HUES64 (cell line): ENCODE measurements at regions not wholly inside any gene's neighbourhood (a gene's known extent, or its start where the extent isn't known, plus 50 kb on each side); places are given as distances from the start of the nearest gene placed in this dataset.
"Not testable (repeated sequence)": the region's sequence is repeated elsewhere in the genome, so short reads cannot be mapped to it uniquely, and the experiment has no call there.

Source experiments
- H3K27ac ChIP-seq: 2 replicates; pipeline ENCODE4 v1.7.0; 2013; ENCODE audit warnings: low read depth, low read length, inconsistent platforms
- H3K27me3 ChIP-seq: 2 replicates; pipeline ENCODE4 v1.6.1; 2013; ENCODE audit warnings: mild to moderate bottlenecking, low read length; ENCODE audit not compliant: insufficient read depth
- H3K36me3 ChIP-seq: 2 replicates; pipeline ENCODE4 v1.6.1; 2013; ENCODE audit warnings: mild to moderate bottlenecking, low read length; ENCODE audit not compliant: insufficient read depth
- H3K4me1 ChIP-seq: 2 replicates; pipeline ENCODE4 v1.6.1; 2013; ENCODE audit warnings: mild to moderate bottlenecking, low read length, moderate library complexity; ENCODE audit not compliant: insufficient read depth
- H3K4me3 ChIP-seq: 2 replicates; pipeline ENCODE4 v1.5.1; 2013; ENCODE audit warnings: mild to moderate bottlenecking, low read length, moderate library complexity
- H3K9ac ChIP-seq: 2 replicates; pipeline ENCODE4 v1.6.1; 2013; ENCODE audit warnings: mild to moderate bottlenecking, low read depth, low read length
- H3K9me3 ChIP-seq: 2 replicates; pipeline ENCODE4 v1.6.1; 2013; ENCODE audit warnings: low read depth, low read length; ENCODE audit not compliant: insufficient read depth
- WGBS: fragments of 150-250, 120-280 bp; methylation state at CpG from one replicate; pipeline ENCODE4 v1.1.7; 2013; ENCODE audit warnings: missing lambda C conversion rate; 5-methylcytosine and 5-hydroxymethylcytosine counted together

- Histone ChIP-seq H3K4me3 (no peak overlapping the region), H3K27ac (no peak overlapping the region), H3K9me3 (no peaks in the 10 kb centered on the region), H3K4me1 (0 out of 2 replicates have a peak, but pooled peaks cover 5% of the 10 kb centered on the region), H3K27me3 (no peaks in the 10 kb centered on the region), H3K9ac (no peak overlapping the region), H3K36me3 (no peaks in the 10 kb centered on the region)
- WGBS = 87% methylated on average over 6 of the region's 6 CpGs
These were observed 150.8 kb downstream of the RBMX2 start for GRCh38 chrX:130552444-130553073.

GRCh38 chrX:130555341-130555740 is 153.6 kb downstream of the RBMX2 start:
- WGBS = 90% methylated on average over 1 of the region's 3 CpGs
- no peak overlapping the region for H3K27ac ChIP-seq
- H3K9ac ChIP-seq = no peak overlapping the region
- H3K27me3 ChIP-seq = no peaks in the 10 kb centered on the region
- H3K4me1 ChIP-seq = no peaks in the 10 kb centered on the region
- H3K9me3 ChIP-seq = no peaks in the 10 kb centered on the region
- no peaks in the 10 kb centered on the region for H3K36me3 ChIP-seq
- H3K4me3 ChIP-seq = no peak overlapping the region

- Histone ChIP-seq H3K36me3 (no peaks in the 10 kb centered on the region), H3K4me1 (no peaks in the 10 kb centered on the region), H3K4me3 (no peak overlapping the region), H3K9ac (no peak overlapping the region), H3K27ac (no peak overlapping the region), H3K9me3 (no peaks in the 10 kb centered on the region), H3K27me3 (no peaks in the 10 kb centered on the region)
- 83% methylated on average over 2 of the region's 3 CpGs for WGBS
These were observed 154.0 kb downstream of the RBMX2 start for GRCh38 chrX:130555757-130556156.

- Histone ChIP-seq H3K27me3 (no peaks in the 10 kb centered on the region), H3K9ac (no peak overlapping the region), H3K4me3 (no peak overlapping the region), H3K27ac (no peak overlapping the region), H3K4me1 (no peaks in the 10 kb centered on the region), H3K36me3 (no peaks in the 10 kb centered on the region), H3K9me3 (no peaks in the 10 kb centered on the region)
- 92% methylated on average over 1 of the region's 1 CpG for WGBS
These were observed 155.2 kb downstream of the RBMX2 start for GRCh38 chrX:130556951-130557350.

GRCh38 chrX:130560544-130560943 is 158.8 kb downstream of the RBMX2 start:
- Histone ChIP-seq H3K9ac (no peak overlapping the region), H3K4me3 (no peak overlapping the region), H3K9me3 (no peaks in the 10 kb centered on the region), H3K27me3 (no peaks in the 10 kb centered on the region), H3K27ac (no peak overlapping the region), H3K4me1 (no peaks in the 10 kb centered on the region), H3K36me3 (no peaks in the 10 kb centered on the region)
- 97% methylated on average over 1 of the region's 5 CpGs for WGBS

- no peaks in the 10 kb centered on the region for H3K36me3 ChIP-seq
- H3K27ac ChIP-seq = no peak overlapping the region
- H3K4me3 ChIP-seq = no peak overlapping the region
- no peaks in the 10 kb centered on the region for H3K9me3 ChIP-seq
- no peak overlapping the region for H3K9ac ChIP-seq
- no peaks in the 10 kb centered on the region for H3K4me1 ChIP-seq
- 92% methylated on average over 1 of the region's 1 CpG for WGBS
- H3K27me3 ChIP-seq = no peaks in the 10 kb centered on the region
These were observed 160.1 kb downstream of the RBMX2 start for GRCh38 chrX:130561930-130562329.

- H3K9me3 ChIP-seq = no peaks in the 10 kb centered on the region
- no peaks in the 10 kb centered on the region for H3K27me3 ChIP-seq
- WGBS = 89% methylated on average over 2 of the region's 2 CpGs
These were observed 161.7 kb downstream of the RBMX2 start for GRCh38 chrX:130563476-130563875.

GRCh38 chrX:130566028-130566683 is 164.4 kb downstream of the RBMX2 start:
- H3K4me1 ChIP-seq = no peaks in the 10 kb centered on the region
- no peak overlapping the region for H3K4me3 ChIP-seq
- no peaks in the 10 kb centered on the region for H3K36me3 ChIP-seq
- WGBS = 84% methylated on average over 4 of the region's 4 CpGs
- no peak overlapping the region for H3K27ac ChIP-seq
- no peaks in the 10 kb centered on the region for H3K27me3 ChIP-seq
- no peaks in the 10 kb centered on the region for H3K9me3 ChIP-seq
- no peak overlapping the region for H3K9ac ChIP-seq

More at GRCh38 chrX:130563476-130563875, 161.7 kb downstream of the RBMX2 start:
- no peaks in the 10 kb centered on the region for H3K4me1 ChIP-seq
- H3K27ac ChIP-seq = no peak overlapping the region
- no peak overlapping the region for H3K9ac ChIP-seq
- no peak overlapping the region for H3K4me3 ChIP-seq
- H3K36me3 ChIP-seq = no peaks in the 10 kb centered on the region

- 87% methylated on average over 5 of the region's 15 CpGs for WGBS
- H3K9me3 ChIP-seq, H3K4me1 ChIP-seq, H3K27ac ChIP-seq, H3K4me3 ChIP-seq, H3K9ac ChIP-seq, H3K36me3 ChIP-seq, H3K27me3 ChIP-seq: not testable (repeated sequence)
These were observed 171.2 kb downstream of the RBMX2 start for GRCh38 chrX:130573030-130573429.
